ENCODE measurements at regions not wholly inside any gene's neighbourhood (a gene's known extent, or its start where the extent isn't known, plus 50 kb on each side); places are given as distances from the start of the nearest gene placed in this dataset.

- DNase-seq (ENCODE audit: low read depth) (no peak), FAIRE-seq (no peak)
- no peak for TF ChIP-seq CTCF (IDR thresholded peaks at IDR 0.05; ENCODE audit: insufficient read depth, low read length, severe bottlenecking)
- no peaks in the 10 kb centered on the region for H3K27me3 ChIP-seq (ENCODE audit: control insufficient read depth, insufficient read depth, low read length)
- H3K36me3 ChIP-seq (ENCODE audit: control insufficient read depth, insufficient read depth, low read length) = no peaks in the 10 kb centered on the region
- no peak overlapping the region for H3K4me3 ChIP-seq (ENCODE audit: low read depth, low read length)
These were observed 1445.6 kb downstream of the TBC1D22A start for GRCh38 chr22:48207919-48208535.

- TF ChIP-seq CTCF (IDR thresholded peaks at IDR 0.05; ENCODE audit: insufficient read depth, low read length, severe bottlenecking) = no peak
- no peak for DNase-seq (ENCODE audit: low read depth)
- Histone ChIP-seq H3K27me3 (ENCODE audit: control insufficient read depth, insufficient read depth, low read length) (no peaks in the 10 kb centered on the region), H3K4me3 (ENCODE audit: low read depth, low read length) (no peak overlapping the region), H3K36me3 (ENCODE audit: control insufficient read depth, insufficient read depth, low read length) (no peaks in the 10 kb centered on the region)
- FAIRE-seq = no peak
These were observed 1443.3 kb downstream of the TBC1D22A start for GRCh38 chr22:48205790-48206189.

GRCh38 chr22:48205161-48205560 lies 1442.7 kb downstream of the TBC1D22A start:
- Histone ChIP-seq H3K4me3 (ENCODE audit: low read depth, low read length) (no peak overlapping the region), H3K27me3 (ENCODE audit: control insufficient read depth, insufficient read depth, low read length) (no peaks in the 10 kb centered on the region), H3K36me3 (ENCODE audit: control insufficient read depth, insufficient read depth, low read length) (no peaks in the 10 kb centered on the region)
- DNase-seq (ENCODE audit: low read depth) (no peak), FAIRE-seq (no peak)
- no peak for TF ChIP-seq CTCF (IDR thresholded peaks at IDR 0.05; ENCODE audit: insufficient read depth, low read length, severe bottlenecking)

GRCh38 chr22:48204296-48204695 lies 1441.8 kb downstream of the TBC1D22A start:
- no peaks in the 10 kb centered on the region for H3K36me3 ChIP-seq (ENCODE audit: control insufficient read depth, insufficient read depth, low read length)
- FAIRE-seq = no peak
- no peaks in the 10 kb centered on the region for H3K27me3 ChIP-seq (ENCODE audit: control insufficient read depth, insufficient read depth, low read length)
- no peak for TF ChIP-seq CTCF (IDR thresholded peaks at IDR 0.05; ENCODE audit: insufficient read depth, low read length, severe bottlenecking)
- DNase-seq (ENCODE audit: low read depth) = peak; percentile 5
- no peak overlapping the region for H3K4me3 ChIP-seq (ENCODE audit: low read depth, low read length)

- Histone ChIP-seq H3K36me3 (ENCODE audit: control insufficient read depth, insufficient read depth, low read length) (no peaks in the 10 kb centered on the region), H3K4me3 (ENCODE audit: low read depth, low read length) (no peak overlapping the region), H3K27me3 (ENCODE audit: control insufficient read depth, insufficient read depth, low read length) (no peaks in the 10 kb centered on the region)
- no peak for TF ChIP-seq CTCF (IDR thresholded peaks at IDR 0.05; ENCODE audit: insufficient read depth, low read length, severe bottlenecking)
- DNase-seq (ENCODE audit: low read depth) (no peak), FAIRE-seq (no peak)
These were observed 1437.2 kb downstream of the TBC1D22A start for GRCh38 chr22:48199667-48200066.

Measured in bronchial epithelial cell (primary cell).